ENCODE measurements at regions not wholly inside any gene's neighbourhood (a gene's known extent, or its start where the extent isn't known, plus 50 kb on each side); places are given as distances from the start of the nearest gene placed in this dataset.

DNA sequence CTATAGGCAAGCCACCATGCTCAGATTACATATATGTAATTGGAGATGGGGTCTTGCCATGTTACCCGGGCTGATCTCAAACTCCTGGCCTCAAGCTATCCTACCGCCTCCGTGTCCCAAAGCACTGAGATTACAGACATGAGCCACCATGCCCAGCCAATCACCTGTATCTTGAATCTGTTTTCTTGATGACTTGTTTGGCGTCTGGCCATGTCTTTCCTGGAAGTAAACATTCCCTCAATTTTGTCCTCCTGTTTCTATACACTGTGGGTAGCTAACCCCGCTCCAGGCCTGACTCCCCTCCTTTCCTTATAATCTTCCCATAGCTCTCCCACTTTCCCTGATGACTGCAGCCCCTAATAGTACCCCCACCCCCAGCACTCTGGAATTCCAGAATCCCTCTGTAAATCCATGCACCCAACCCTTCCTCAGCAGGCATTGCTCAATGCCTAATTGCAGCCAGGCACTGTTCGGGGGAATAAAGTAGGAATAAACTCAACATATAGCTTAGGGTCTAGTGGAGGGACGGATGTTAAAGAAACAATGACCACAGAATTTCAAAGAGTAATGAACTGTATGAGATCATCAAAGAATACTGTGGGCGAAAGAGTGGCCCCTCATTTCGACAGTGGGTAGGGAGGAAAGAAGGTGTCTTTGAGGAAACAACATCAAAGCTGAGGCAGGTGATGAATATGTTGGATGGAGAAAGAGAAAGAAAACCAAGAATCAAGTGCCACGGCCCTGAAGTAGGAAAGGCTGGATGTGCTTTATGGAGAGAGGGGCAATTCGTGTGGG is 161.5 kb downstream of the ADSS2 start:
- no peaks in the 10 kb centered on the region for H3F3A ChIP-seq (ENCODE audit: low read depth)
- no peaks in the 10 kb centered on the region for H3K79me2 ChIP-seq (ENCODE audit: low read depth)
- H3K27me3 Mint-ChIP-seq (ENCODE audit: insufficient read depth, low read depth), result peaks cover 2% of the 10 kb centered on the region
- no peak overlapping the region for H3K27ac Mint-ChIP-seq
- no peak overlapping the region for H3K4me3 Mint-ChIP-seq
- H2AFZ ChIP-seq (replicated peaks), result no peak overlapping the region
- no peaks in the 10 kb centered on the region for H3K27me3 ChIP-seq
- H3K9me3 Mint-ChIP-seq, result peaks cover 16% of the 10 kb centered on the region
- no peaks in the 10 kb centered on the region for H4K20me1 ChIP-seq (ENCODE audit: low read depth)
- TF ChIP-seq, protein P1, sequence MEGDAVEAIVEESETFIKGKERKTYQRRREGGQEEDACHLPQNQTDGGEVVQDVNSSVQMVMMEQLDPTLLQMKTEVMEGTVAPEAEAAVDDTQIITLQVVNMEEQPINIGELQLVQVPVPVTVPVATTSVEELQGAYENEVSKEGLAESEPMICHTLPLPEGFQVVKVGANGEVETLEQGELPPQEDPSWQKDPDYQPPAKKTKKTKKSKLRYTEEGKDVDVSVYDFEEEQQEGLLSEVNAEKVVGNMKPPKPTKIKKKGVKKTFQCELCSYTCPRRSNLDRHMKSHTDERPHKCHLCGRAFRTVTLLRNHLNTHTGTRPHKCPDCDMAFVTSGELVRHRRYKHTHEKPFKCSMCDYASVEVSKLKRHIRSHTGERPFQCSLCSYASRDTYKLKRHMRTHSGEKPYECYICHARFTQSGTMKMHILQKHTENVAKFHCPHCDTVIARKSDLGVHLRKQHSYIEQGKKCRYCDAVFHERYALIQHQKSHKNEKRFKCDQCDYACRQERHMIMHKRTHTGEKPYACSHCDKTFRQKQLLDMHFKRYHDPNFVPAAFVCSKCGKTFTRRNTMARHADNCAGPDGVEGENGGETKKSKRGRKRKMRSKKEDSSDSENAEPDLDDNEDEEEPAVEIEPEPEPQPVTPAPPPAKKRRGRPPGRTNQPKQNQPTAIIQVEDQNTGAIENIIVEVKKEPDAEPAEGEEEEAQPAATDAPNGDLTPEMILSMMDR (IDR thresholded peaks at IDR 0.05), result no peak
- TF ChIP-seq EZH2phosphoT487 (IDR thresholded peaks at IDR 0.05), result no peak
- TF ChIP-seq EZH2 (IDR thresholded peaks at IDR 0.05), result no peak
- H3K27ac ChIP-seq, result no peak overlapping the region
- no peaks in the 10 kb centered on the region for H3K4me1 ChIP-seq
- peaks cover 6% of the 10 kb centered on the region for H3K4me1 Mint-ChIP-seq
- H3K36me3 Mint-ChIP-seq, result no peaks in the 10 kb centered on the region
- H3K4me3 ChIP-seq, result no peak overlapping the region
- no peak for DNase-seq (ENCODE audit: low spot score)
- no peaks in the 10 kb centered on the region for H3K9me3 ChIP-seq (ENCODE audit: low read depth)
- no peak overlapping the region for H3K4me2 ChIP-seq
- H3K9ac ChIP-seq, result no peak overlapping the region
- H3K36me3 ChIP-seq, result no peaks in the 10 kb centered on the region

DNA sequence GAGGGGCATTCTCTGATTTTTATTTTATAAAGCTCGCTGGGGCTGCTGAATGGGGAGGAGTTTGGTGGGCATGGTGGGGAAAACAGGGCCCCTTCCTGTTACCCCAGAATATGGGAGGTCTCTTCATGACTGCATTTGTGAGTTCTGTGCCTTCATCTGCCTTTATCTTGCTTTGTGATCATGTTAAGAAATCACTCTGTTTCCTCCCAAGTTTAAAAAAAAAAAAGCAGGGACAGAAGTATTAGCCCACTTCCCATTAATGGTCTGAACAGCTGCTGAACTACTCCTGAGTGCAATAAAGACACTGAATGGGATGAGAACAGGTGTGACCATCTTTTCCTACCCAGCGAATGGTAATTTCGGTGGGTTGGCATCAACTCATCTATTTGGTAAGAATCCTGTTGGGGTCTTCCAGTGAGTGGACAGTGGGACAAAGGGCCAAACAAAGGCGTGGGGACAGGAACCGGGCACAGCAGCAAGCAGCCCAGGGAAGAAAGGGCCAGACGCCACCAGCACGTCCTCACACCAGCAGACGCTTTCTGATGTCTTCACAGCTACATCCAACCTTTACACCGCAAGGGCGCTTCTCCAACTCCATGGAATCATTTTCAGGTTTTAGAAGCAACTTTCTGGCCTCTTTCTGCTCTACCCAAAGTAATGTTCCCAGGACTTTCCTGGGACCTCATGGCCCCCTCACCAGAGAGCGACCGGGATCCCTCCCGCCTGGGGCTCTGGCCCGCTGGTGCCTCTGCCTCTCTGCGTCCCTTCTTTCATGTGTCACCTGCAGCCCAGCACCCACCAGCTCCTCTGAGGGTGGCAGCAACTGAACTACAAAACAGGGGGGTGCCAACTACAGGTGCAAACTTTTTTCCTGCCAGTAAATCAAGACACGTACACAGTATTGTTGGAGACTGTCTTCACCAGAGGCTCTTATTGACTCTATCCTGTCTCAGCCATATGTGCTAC is 160.2 kb downstream of the ADSS2 start:
- Mint-ChIP-seq H3K4me3 (no peak overlapping the region), H3K27me3 (ENCODE audit: insufficient read depth, low read depth) (peaks cover 2% of the 10 kb centered on the region), H3K27ac (no peak overlapping the region), H3K4me1 (peaks cover 6% of the 10 kb centered on the region), H3K36me3 (no peaks in the 10 kb centered on the region), H3K9me3 (peaks cover 15% of the 10 kb centered on the region)
- no peaks in the 10 kb centered on the region for H4K20me1 ChIP-seq (ENCODE audit: low read depth)
- H3K9ac ChIP-seq, result no peak overlapping the region
- H3K9me3 ChIP-seq (ENCODE audit: low read depth), result no peaks in the 10 kb centered on the region
- no peaks in the 10 kb centered on the region for H3K36me3 ChIP-seq
- H3K4me1 ChIP-seq, result no peaks in the 10 kb centered on the region
- H3K27me3 ChIP-seq, result no peaks in the 10 kb centered on the region
- H3K79me2 ChIP-seq (ENCODE audit: low read depth), result no peaks in the 10 kb centered on the region
- H3K27ac ChIP-seq, result no peak overlapping the region
- H3K4me3 ChIP-seq, result no peak overlapping the region
- no peak overlapping the region for H2AFZ ChIP-seq (replicated peaks)
- no peak overlapping the region for H3K4me2 ChIP-seq
- DNase-seq (ENCODE audit: low spot score), result no peak
- no peaks in the 10 kb centered on the region for H3F3A ChIP-seq (ENCODE audit: low read depth)
- TF ChIP-seq EZH2 (IDR thresholded peaks at IDR 0.05) (no peak), EZH2phosphoT487 (IDR thresholded peaks at IDR 0.05) (no peak)
- TF ChIP-seq, protein P1 (IDR thresholded peaks at IDR 0.05), result no peak

DNA sequence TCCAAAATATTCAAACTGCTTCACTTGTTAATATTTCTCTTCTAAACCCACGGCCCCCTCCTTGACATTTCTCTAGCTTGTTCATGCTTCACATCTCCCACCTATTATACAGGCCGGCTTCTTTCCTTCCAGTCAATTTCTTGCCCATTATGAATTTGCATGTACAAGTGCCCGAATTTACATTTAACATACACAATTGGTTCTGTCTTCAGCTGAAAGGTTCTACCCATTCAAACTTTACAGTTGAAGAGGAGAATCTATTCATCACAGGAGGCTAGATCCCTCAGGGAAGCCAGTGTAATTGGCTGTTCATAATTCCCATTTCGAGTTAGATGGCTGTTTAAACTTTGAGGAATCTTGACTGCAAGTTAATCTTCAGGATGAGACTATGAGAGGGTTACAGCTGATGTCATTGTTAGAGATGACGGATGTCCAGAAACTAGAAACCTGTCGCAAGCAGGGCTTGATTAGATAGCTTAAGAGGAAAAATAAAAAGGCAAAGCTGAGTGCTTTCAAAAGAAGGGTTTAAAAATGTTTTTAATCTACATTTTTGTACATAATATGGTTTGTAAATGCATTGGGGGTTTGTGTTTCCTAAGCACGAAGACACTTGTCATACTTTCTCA is 157.0 kb downstream of the ADSS2 start:
- H3K27ac ChIP-seq, result no peak overlapping the region
- no peak overlapping the region for H2AFZ ChIP-seq (replicated peaks)
- DNase-seq (ENCODE audit: low spot score), result no peak
- no peak overlapping the region for H3K4me2 ChIP-seq
- H3F3A ChIP-seq (ENCODE audit: low read depth), result no peaks in the 10 kb centered on the region
- no peaks in the 10 kb centered on the region for H3K9me3 ChIP-seq (ENCODE audit: low read depth)
- Mint-ChIP-seq H3K4me1 (peaks cover 11% of the 10 kb centered on the region), H3K4me3 (no peak overlapping the region), H3K27ac (no peak overlapping the region), H3K27me3 (ENCODE audit: insufficient read depth, low read depth) (peaks cover 2% of the 10 kb centered on the region), H3K9me3 (peaks cover 2% of the 10 kb centered on the region), H3K36me3 (no peaks in the 10 kb centered on the region)
- H3K36me3 ChIP-seq, result no peaks in the 10 kb centered on the region
- H4K20me1 ChIP-seq (ENCODE audit: low read depth), result no peaks in the 10 kb centered on the region
- H3K9ac ChIP-seq, result no peak overlapping the region
- H3K79me2 ChIP-seq (ENCODE audit: low read depth), result no peaks in the 10 kb centered on the region
- no peak overlapping the region for H3K4me3 ChIP-seq
- H3K4me1 ChIP-seq, result no peaks in the 10 kb centered on the region
- TF ChIP-seq, protein P1 (IDR thresholded peaks at IDR 0.05), result no peak
- TF ChIP-seq EZH2phosphoT487 (IDR thresholded peaks at IDR 0.05) (no peak), EZH2 (IDR thresholded peaks at IDR 0.05) (no peak)
- H3K27me3 ChIP-seq, result no peaks in the 10 kb centered on the region

All from neural progenitor cell (in vitro differentiated cells).